OCI-LY1 (cell line): ENCODE measurements at regions not wholly inside any gene's neighbourhood (a gene's known extent, or its start where the extent isn't known, plus 50 kb on each side); places are given as distances from the start of the nearest gene placed in this dataset.

ENCODE experiments used
- H2AFZ ChIP-seq: fragments of 200-600 bp; sonication (generic), shearing (Covaris generic); 2 replicates; pipeline ENCODE4 v1.6.0; 2014; ENCODE audit warnings: antibody characterized with exemption, mild to moderate bottlenecking, low read length
- H3F3A ChIP-seq: fragments of 200-600 bp; sonication (generic), shearing (Covaris generic); 2 replicates; pipeline ENCODE4 v1.6.0; 2014; ENCODE audit warnings: mild to moderate bottlenecking, antibody characterized with exemption, low read length, moderate library complexity; ENCODE audit not compliant: insufficient read depth
- H3K27ac ChIP-seq: fragments of 200-600 bp; sonication (generic); 2 replicates; pipeline ENCODE4 v1.5.1; 2014; ENCODE audit warnings: low read length, mixed run types, mild to moderate bottlenecking, low read depth; ENCODE audit not compliant: poor library complexity, severe bottlenecking
- H3K27me3 ChIP-seq: fragments of 200-600 bp; sonication (generic); 2 replicates; pipeline ENCODE4 v1.6.0; 2014; ENCODE audit warnings: antibody characterized with exemption, mild to moderate bottlenecking, low read length, moderate library complexity; ENCODE audit not compliant: insufficient read depth
- H3K36me3 ChIP-seq: fragments of 200-600 bp; sonication (generic); 2 replicates; pipeline ENCODE4 v1.6.1; 2014; ENCODE audit warnings: mild to moderate bottlenecking, antibody characterized with exemption, low read length, moderate library complexity, mixed read lengths; ENCODE audit not compliant: insufficient read depth
- H3K4me1 ChIP-seq: fragments of 200-600 bp; sonication (generic); 2 replicates; pipeline ENCODE4 v1.5.1; 2014; ENCODE audit warnings: mild to moderate bottlenecking, low read length, moderate library complexity; ENCODE audit not compliant: insufficient read depth, severe bottlenecking
- H3K4me2 ChIP-seq: fragments of 200-600 bp; sonication (generic), shearing (Covaris generic); 2 replicates; pipeline ENCODE4 v1.6.1; 2014; ENCODE audit warnings: low read length
- H3K4me3 ChIP-seq: fragments of 200-600 bp; sonication (generic); 2 replicates; pipeline ENCODE4 v1.5.1; 2014; ENCODE audit warnings: low read length, low read depth, mild to moderate bottlenecking, mixed read lengths; ENCODE audit not compliant: poor library complexity, severe bottlenecking
- H3K79me2 ChIP-seq: fragments of 200-600 bp; shearing (Covaris generic); 2 replicates; pipeline ENCODE4 v1.6.1; 2016; ENCODE audit warnings: mixed run types, low read length, mixed read lengths; ENCODE audit not compliant: insufficient read depth
- H3K9ac ChIP-seq: fragments of 200-600 bp; sonication (generic), shearing (Covaris generic); 2 replicates; pipeline ENCODE4 v1.6.1; 2014; ENCODE audit warnings: mild to moderate bottlenecking, low read length, mixed read lengths
- H3K9me2 ChIP-seq: fragments of 200-600 bp; sonication (generic), shearing (Covaris generic); 2 replicates; pipeline ENCODE4 v1.6.1; 2014; ENCODE audit warnings: low read depth, mild to moderate bottlenecking, low read length, mixed read lengths
- H3K9me3 ChIP-seq: fragments of 200-600 bp; shearing (Covaris generic); 2 replicates; pipeline ENCODE4 v1.6.1; 2014; ENCODE audit warnings: low read length, mixed read lengths
- H4K20me1 ChIP-seq: fragments of 200-600 bp; sonication (generic), shearing (Covaris generic); 2 replicates; pipeline ENCODE4 v1.6.0; 2016; ENCODE audit warnings: mild to moderate bottlenecking, low read length; ENCODE audit not compliant: insufficient read depth
- CTCF ChIP-seq: fragments of 200-600 bp; sonication (generic), shearing (Covaris generic); IDR thresholded peaks from 2 replicates; pipeline ENCODE4 v1.5.1; 2017; ENCODE audit warnings: mild to moderate bottlenecking, antibody characterized with exemption, low read length, moderate library complexity, mixed read lengths
- EZH2 ChIP-seq: fragments of 200-600 bp; sonication (generic), shearing (Covaris generic); IDR thresholded peaks from 2 replicates; pipeline ENCODE4 v1.8.0; 2017; ENCODE audit warnings: borderline replicate concordance, mixed run types, mild to moderate bottlenecking, antibody characterized with exemption, low read length, moderate library complexity, mixed read lengths

GRCh38 chr13:76330761-76331160, 555.4 kb downstream of the KCTD12 start:
- Histone ChIP-seq H3K9me2 (no peaks in the 10 kb centered on the region), H3F3A (no peaks in the 10 kb centered on the region), H3K4me3 (no peak overlapping the region), H3K79me2 (no peaks in the 10 kb centered on the region), H3K36me3 (no peaks in the 10 kb centered on the region), H3K27ac (no peak overlapping the region), H4K20me1 (no peaks in the 10 kb centered on the region), H3K4me1 (peaks cover 31% of the 10 kb centered on the region), H2AFZ (no peak overlapping the region), H3K9ac (no peak overlapping the region), H3K27me3 (no peaks in the 10 kb centered on the region), H3K9me3 (no peaks in the 10 kb centered on the region), H3K4me2 (no peak overlapping the region)
- TF ChIP-seq CTCF (no peak), EZH2 (no peak)

GRCh38 chr13:76329866-76330580, 556.2 kb downstream of the KCTD12 start:
- no peak overlapping the region for H3K4me2 ChIP-seq
- TF ChIP-seq EZH2 (no peak), CTCF (no peak)
- H3K27ac ChIP-seq: no peak overlapping the region
- H3K4me1 ChIP-seq: peaks cover 31% of the 10 kb centered on the region
- H3K36me3 ChIP-seq: no peaks in the 10 kb centered on the region
- H3K9me3 ChIP-seq: no peaks in the 10 kb centered on the region
- no peak overlapping the region for H3K9ac ChIP-seq
- no peaks in the 10 kb centered on the region for H3K79me2 ChIP-seq
- no peak overlapping the region for H3K4me3 ChIP-seq
- H3F3A ChIP-seq: no peaks in the 10 kb centered on the region
- no peak overlapping the region for H2AFZ ChIP-seq
- H3K9me2 ChIP-seq: no peaks in the 10 kb centered on the region
- no peaks in the 10 kb centered on the region for H4K20me1 ChIP-seq
- no peaks in the 10 kb centered on the region for H3K27me3 ChIP-seq

- H2AFZ ChIP-seq: no peak overlapping the region
- peaks cover 21% of the 10 kb centered on the region for H3K4me1 ChIP-seq
- H3F3A ChIP-seq: no peaks in the 10 kb centered on the region
- H3K27me3 ChIP-seq: no peaks in the 10 kb centered on the region
- H3K9ac ChIP-seq: no peak overlapping the region
- no peak overlapping the region for H3K4me2 ChIP-seq
- no peak overlapping the region for H3K4me3 ChIP-seq
- H3K36me3 ChIP-seq: no peaks in the 10 kb centered on the region
- no peaks in the 10 kb centered on the region for H3K79me2 ChIP-seq
- no peaks in the 10 kb centered on the region for H3K9me3 ChIP-seq
- no peak for TF ChIP-seq CTCF
- no peak for TF ChIP-seq EZH2
- no peak overlapping the region for H3K27ac ChIP-seq
- H4K20me1 ChIP-seq: no peaks in the 10 kb centered on the region
- H3K9me2 ChIP-seq: no peaks in the 10 kb centered on the region
These were observed 557.2 kb downstream of the KCTD12 start for GRCh38 chr13:76329004-76329403.
